ENCODE measurements at regions not wholly inside any gene's neighbourhood (a gene's known extent, or its start where the extent isn't known, plus 50 kb on each side); places are given as distances from the start of the nearest gene placed in this dataset.

GRCh38 chr2:84271977-84272376 lies 187.1 kb downstream of the SUCLG1 start:
- Histone ChIP-seq H3K9me1 (ENCODE audit: control insufficient read depth, extremely low read depth, insufficient read depth, low read length) (no peaks in the 10 kb centered on the region), H3K36me3 (ENCODE audit: control insufficient read depth in 2 of 2, extremely low read depth in 1 of 2, insufficient read depth in 2 of 2, low read length in 2 of 2) (no peaks in the 10 kb centered on the region), H3K4me2 (ENCODE audit: control insufficient read depth, extremely low read depth, insufficient read depth, low read depth, low read length) (no peak overlapping the region), H3K27me3 (ENCODE audit: control insufficient read depth, extremely low read depth, insufficient read depth, low read length) (no peaks in the 10 kb centered on the region), H3K9me3 (ENCODE audit: control insufficient read depth, low read depth, low read length) (no peaks in the 10 kb centered on the region), H3K9ac (ENCODE audit: control insufficient read depth, extremely low read depth, insufficient read depth, low read length) (no peak overlapping the region), H2AFZ (ENCODE audit: control insufficient read depth, low read length) (no peak overlapping the region), H4K20me1 (ENCODE audit: control insufficient read depth, extremely low read depth, insufficient read depth, low read length) (no peaks in the 10 kb centered on the region), H3K4me3 (ENCODE audit: control insufficient read depth in 2 of 3, extremely low read depth in 1 of 3, insufficient read depth in 2 of 3, low read depth in 1 of 3, low read length in 3 of 3) (no peak overlapping the region), H3K79me2 (ENCODE audit: control insufficient read depth, insufficient read depth, low read length) (no peaks in the 10 kb centered on the region), H3K4me1 (ENCODE audit: control insufficient read depth, extremely low read depth, insufficient read depth, low read length) (no peaks in the 10 kb centered on the region), H3K27ac (ENCODE audit: control insufficient read depth, insufficient read depth, low read length) (no peak overlapping the region)
- DNase-seq (ENCODE audit: low read depth, low spot score) (no peak), FAIRE-seq (no peak)
- TF ChIP-seq EZH2 (IDR thresholded peaks at IDR 0.05; ENCODE audit: low read length), result no peak
- TF ChIP-seq CTCF (optimal IDR thresholded peaks at IDR 0.05 in 1 of 3, IDR thresholded peaks at IDR 0.05 in 1 of 3, conservative IDR thresholded peaks at IDR 0.05 in 1 of 3; ENCODE audit: extremely low read depth in 1 of 3, insufficient read depth in 2 of 3, low read length in 3 of 3), result no peak
- dilution Hi-C loops (cut with MboI; ENCODE audit: extremely low pct_ligation_motif_present, low sequenced_read_pairs), result no loop called here

- H3K27me3 ChIP-seq (ENCODE audit: control insufficient read depth, extremely low read depth, insufficient read depth, low read length), result no peaks in the 10 kb centered on the region
- H3K9me1 ChIP-seq (ENCODE audit: control insufficient read depth, extremely low read depth, insufficient read depth, low read length), result no peaks in the 10 kb centered on the region
- H4K20me1 ChIP-seq (ENCODE audit: control insufficient read depth, extremely low read depth, insufficient read depth, low read length), result no peaks in the 10 kb centered on the region
- DNase-seq (ENCODE audit: low read depth, low spot score) (no peak), FAIRE-seq (no peak)
- H3K27ac ChIP-seq (ENCODE audit: control insufficient read depth, insufficient read depth, low read length), result no peak overlapping the region
- H3K9me3 ChIP-seq (ENCODE audit: control insufficient read depth, low read depth, low read length), result no peaks in the 10 kb centered on the region
- no peak overlapping the region for H3K4me3 ChIP-seq (ENCODE audit: control insufficient read depth in 2 of 3, extremely low read depth in 1 of 3, insufficient read depth in 2 of 3, low read depth in 1 of 3, low read length in 3 of 3)
- TF ChIP-seq CTCF (optimal IDR thresholded peaks at IDR 0.05 in 1 of 3, IDR thresholded peaks at IDR 0.05 in 1 of 3, conservative IDR thresholded peaks at IDR 0.05 in 1 of 3; ENCODE audit: extremely low read depth in 1 of 3, insufficient read depth in 2 of 3, low read length in 3 of 3), result peak; percentile 33 to 47 (median 36)
- TF ChIP-seq EZH2 (IDR thresholded peaks at IDR 0.05; ENCODE audit: low read length), result no peak
- no peak overlapping the region for H3K9ac ChIP-seq (ENCODE audit: control insufficient read depth, extremely low read depth, insufficient read depth, low read length)
- no peaks in the 10 kb centered on the region for H3K79me2 ChIP-seq (ENCODE audit: control insufficient read depth, insufficient read depth, low read length)
- no peak overlapping the region for H2AFZ ChIP-seq (ENCODE audit: control insufficient read depth, low read length)
- no peaks in the 10 kb centered on the region for H3K36me3 ChIP-seq (ENCODE audit: control insufficient read depth in 2 of 2, extremely low read depth in 1 of 2, insufficient read depth in 2 of 2, low read length in 2 of 2)
- no peaks in the 10 kb centered on the region for H3K4me1 ChIP-seq (ENCODE audit: control insufficient read depth, extremely low read depth, insufficient read depth, low read length)
- no peak overlapping the region for H3K4me2 ChIP-seq (ENCODE audit: control insufficient read depth, extremely low read depth, insufficient read depth, low read depth, low read length)
- dilution Hi-C loops (cut with MboI; ENCODE audit: extremely low pct_ligation_motif_present, low sequenced_read_pairs), result no loop called here
Observed at GRCh38 chr2:84257831-84258230, 201.2 kb downstream of the SUCLG1 start.
